WERI-Rb-1 (cell line): ENCODE measurements at regions not wholly inside any gene's neighbourhood (a gene's known extent, or its start where the extent isn't known, plus 50 kb on each side); places are given as distances from the start of the nearest gene placed in this dataset.

Experiments
- DNase-seq: peaks from one replicate; pipeline ENCODE4 v3.0.0-alpha.2; 2020
- H3K27ac ChIP-seq: fragments of 250-450 bp; sonication (Bioruptor Pico); 2 replicates; pipeline ENCODE4 v1.5.1; 2020; ENCODE audit warnings: mild to moderate bottlenecking, moderate library complexity
- H3K27me3 ChIP-seq: fragments of 250-450 bp; sonication (Bioruptor Pico); 2 replicates; pipeline ENCODE4 v1.5.1; 2021; ENCODE audit warnings: mild to moderate bottlenecking, low read depth, moderate library complexity; ENCODE audit not compliant: insufficient read depth, severe bottlenecking
- H3K36me3 ChIP-seq: fragments of 250-450 bp; sonication (Bioruptor Pico); 2 replicates; pipeline ENCODE4 v1.5.1; 2020; ENCODE audit warnings: mild to moderate bottlenecking, moderate library complexity
- H3K4me3 ChIP-seq: 2 replicates; pipeline ENCODE4 v1.5.1; 2011; ENCODE audit warnings: low read depth, mild to moderate bottlenecking, control low read depth, low read length
- H3K9me3 ChIP-seq: fragments of 250-450 bp; sonication (Bioruptor Pico); 2 replicates; pipeline ENCODE4 v1.5.1; 2021; ENCODE audit warnings: mild to moderate bottlenecking, moderate library complexity; ENCODE audit not compliant: severe bottlenecking
- CTCF ChIP-seq: IDR thresholded peaks from 2 replicates; pipeline ENCODE4 v1.5.1; 2011; ENCODE audit warnings: low read depth, mild to moderate bottlenecking, control low read depth, inconsistent platforms, low read length

GRCh38 chr4:19992471-19993093, 259.1 kb upstream of the SLIT2 start:
- Histone ChIP-seq H3K36me3 (no peaks in the 10 kb centered on the region), H3K4me3 (no peak overlapping the region), H3K9me3 (no peaks in the 10 kb centered on the region), H3K27ac (no peak overlapping the region), H3K27me3 (no peaks in the 10 kb centered on the region)
- no peak for TF ChIP-seq CTCF
- no peak for DNase-seq

DNA sequence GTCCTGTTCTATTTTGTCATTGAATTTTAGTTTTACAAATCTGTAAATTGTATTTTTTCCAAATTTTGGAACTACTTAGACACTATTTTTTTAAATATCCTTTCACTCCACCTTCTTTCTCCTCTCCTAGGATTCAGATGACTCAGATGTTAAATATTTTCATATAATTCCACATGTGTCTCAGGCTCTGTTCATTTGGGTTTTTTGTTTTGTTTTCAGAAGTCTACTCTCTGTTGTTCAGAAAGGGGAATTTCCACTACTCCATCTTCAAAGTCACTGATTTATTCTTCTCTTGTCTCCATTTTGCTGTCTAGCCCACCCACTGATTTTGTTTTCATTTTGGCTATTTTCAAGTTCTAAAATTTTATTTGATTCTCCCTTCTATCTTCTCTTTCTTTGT, 264.0 kb upstream of the SLIT2 start:
- Histone ChIP-seq H3K36me3 (no peaks in the 10 kb centered on the region), H3K4me3 (no peak overlapping the region), H3K27me3 (no peaks in the 10 kb centered on the region), H3K9me3 (no peaks in the 10 kb centered on the region), H3K27ac (no peak overlapping the region)
- TF ChIP-seq CTCF: no peak
- no peak for DNase-seq

DNA sequence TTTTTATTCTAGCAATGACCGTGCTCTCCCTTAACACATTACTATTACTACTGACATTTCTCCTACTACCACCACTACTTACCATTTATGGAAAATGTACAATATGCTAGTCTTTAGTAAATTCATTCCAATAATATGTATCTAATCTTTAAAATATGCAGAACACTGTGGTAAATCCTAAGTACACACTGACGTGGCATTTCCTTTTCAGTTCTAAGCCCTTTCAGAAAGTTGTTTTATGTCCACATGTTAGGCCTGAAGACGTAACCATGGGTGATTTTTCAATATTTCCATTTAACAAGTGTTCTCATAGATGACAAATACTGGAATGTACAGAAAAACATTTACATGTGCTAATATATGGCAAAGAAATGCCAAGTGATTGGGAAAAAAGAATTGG, 268.6 kb upstream of the SLIT2 start:
- Histone ChIP-seq H3K27ac (no peak overlapping the region), H3K4me3 (no peak overlapping the region), H3K27me3 (no peaks in the 10 kb centered on the region), H3K36me3 (no peaks in the 10 kb centered on the region), H3K9me3 (no peaks in the 10 kb centered on the region)
- no peak for TF ChIP-seq CTCF
- DNase-seq: no peak

DNA sequence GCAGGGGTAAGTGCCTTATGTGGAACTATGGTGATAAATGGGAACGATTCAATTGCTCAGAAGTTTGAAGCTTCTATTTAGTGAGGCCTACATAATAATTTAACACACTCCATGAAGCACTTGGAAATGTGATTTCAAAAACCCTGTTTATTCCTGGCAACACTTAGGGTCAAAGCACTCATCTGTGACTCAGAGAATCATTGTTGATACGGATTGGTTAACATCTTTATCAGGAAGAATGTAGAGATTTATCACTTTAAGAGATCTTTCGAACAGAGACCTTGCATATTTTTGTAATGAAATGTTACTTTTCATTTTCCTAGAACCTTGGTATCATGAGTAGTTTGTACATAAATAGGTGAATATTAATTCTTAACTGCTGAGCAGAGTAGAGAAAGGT, 269.1 kb upstream of the SLIT2 start:
- H3K9me3 ChIP-seq: peaks cover 2% of the 10 kb centered on the region
- no peak for DNase-seq
- TF ChIP-seq CTCF: no peak
- no peak overlapping the region for H3K4me3 ChIP-seq
- no peaks in the 10 kb centered on the region for H3K36me3 ChIP-seq
- no peak overlapping the region for H3K27ac ChIP-seq
- no peaks in the 10 kb centered on the region for H3K27me3 ChIP-seq

- Histone ChIP-seq H3K9me3 (no peaks in the 10 kb centered on the region), H3K27ac (no peak overlapping the region), H3K36me3 (no peaks in the 10 kb centered on the region), H3K27me3 (no peaks in the 10 kb centered on the region), H3K4me3 (no peak overlapping the region)
- DNase-seq: no peak
- no peak for TF ChIP-seq CTCF
These were observed 279.9 kb upstream of the SLIT2 start for GRCh38 chr4:19971829-19972228.

DNA sequence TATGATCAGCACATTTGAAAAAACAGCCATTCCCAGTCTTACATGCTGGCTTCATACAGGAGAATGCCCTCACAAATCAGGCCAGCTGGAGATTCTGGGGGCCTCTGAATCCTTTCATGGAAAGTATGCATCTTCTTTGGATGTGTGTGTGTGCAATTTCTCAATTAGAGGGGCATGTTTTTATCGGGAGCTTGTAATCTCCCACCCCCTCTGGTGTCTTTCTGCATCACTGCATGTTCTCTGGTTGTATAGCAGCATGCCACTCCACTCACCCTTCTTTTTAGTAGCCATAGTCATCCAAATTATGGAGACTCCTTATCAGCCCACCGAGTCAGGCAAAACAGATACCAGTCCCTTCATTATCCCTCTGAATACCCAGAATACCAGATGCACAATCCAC, 282.2 kb upstream of the SLIT2 start:
- H3K4me3 ChIP-seq: no peak overlapping the region
- no peak overlapping the region for H3K27ac ChIP-seq
- no peaks in the 10 kb centered on the region for H3K9me3 ChIP-seq
- TF ChIP-seq CTCF: peak; percentile 19; the same call in 1 of the 2 replicates
- DNase-seq: no peak
- H3K36me3 ChIP-seq: no peaks in the 10 kb centered on the region
- no peaks in the 10 kb centered on the region for H3K27me3 ChIP-seq
